Spinal cord (tissue), 9 donors: ENCODE measurements at regions not wholly inside any gene's neighbourhood (a gene's known extent, or its start where the extent isn't known, plus 50 kb on each side); places are given as distances from the start of the nearest gene placed in this dataset.
"Not testable (repeated sequence)": the region's sequence is repeated elsewhere in the genome, so short reads cannot be mapped to it uniquely, and the experiment has no call there.

Experiments
- DNase-seq, 6 donors: peaks; one replicate each; pipeline versions ENCODE4 v3.0.0 to v3.0.0-alpha.2; 2013 to 2015; ENCODE audit warnings: low spot score in 6 of 6, low read depth in 4 of 6
- H3K27ac ChIP-seq: one replicate; pipeline ENCODE4 v1.5.1; 2013; ENCODE audit warnings: low read depth, low read length, control low read depth
- H3K27me3 ChIP-seq: one replicate; pipeline ENCODE4 v1.6.1; 2013; ENCODE audit warnings: low read length; ENCODE audit not compliant: control insufficient read depth, insufficient read depth
- H3K36me3 ChIP-seq: one replicate; pipeline ENCODE4 v1.6.1; 2013; ENCODE audit warnings: low read length; ENCODE audit not compliant: control insufficient read depth, insufficient read depth
- H3K4me1 ChIP-seq: one replicate; pipeline ENCODE4 v1.6.1; 2013; ENCODE audit warnings: low read length; ENCODE audit not compliant: control insufficient read depth, insufficient read depth
- H3K4me3 ChIP-seq: one replicate; pipeline ENCODE4 v1.5.1; 2013; ENCODE audit warnings: low read depth, low read length, control low read depth
- H3K9me3 ChIP-seq: one replicate; pipeline ENCODE4 v1.6.1; 2013; ENCODE audit warnings: low read length; ENCODE audit not compliant: control insufficient read depth, insufficient read depth
- WGBS: methylation state at CpG from one replicate; pipeline ENCODE4 v1.1.5; 2013; ENCODE audit warnings: missing lambda C conversion rate; ENCODE audit not compliant: insufficient coverage; 5-methylcytosine and 5-hydroxymethylcytosine counted together
- donor health status: healthy.

- WGBS = 94% methylated on average over 2 of the region's 4 CpGs
- Histone ChIP-seq H3K4me1 (no peaks in the 10 kb centered on the region), H3K27ac (no peak overlapping the region), H3K9me3 (no peaks in the 10 kb centered on the region), H3K4me3 (no peak overlapping the region), H3K36me3 (no peaks in the 10 kb centered on the region), H3K27me3 (no peaks in the 10 kb centered on the region)
- DNase-seq = no peak
Measured at GRCh38 chr12:7591531-7591930, 74.2 kb downstream of the APOBEC1 start.

DNA sequence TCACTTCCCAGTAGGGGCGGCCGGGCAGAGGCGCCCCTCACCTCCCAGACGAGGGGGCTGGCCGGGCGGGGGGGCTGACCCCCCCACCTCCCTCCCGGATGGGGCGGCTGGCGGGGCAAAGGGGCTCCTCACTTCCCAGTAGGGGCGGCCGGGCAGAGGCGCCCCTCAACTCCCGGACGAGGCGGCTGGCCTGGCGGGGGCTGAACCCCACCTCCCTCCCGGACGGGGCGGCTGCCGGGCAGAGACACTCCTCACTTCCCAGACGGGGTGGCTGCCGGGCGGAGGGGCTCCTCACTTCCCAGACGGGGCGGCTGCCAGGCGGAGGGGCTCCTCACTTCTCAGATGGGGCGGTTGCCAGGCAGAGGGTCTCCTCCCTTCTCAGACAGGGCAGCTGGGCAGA is 75.6 kb downstream of the APOBEC1 start:
- H3K4me3 ChIP-seq, DNase-seq, H3K4me1 ChIP-seq, H3K9me3 ChIP-seq, H3K27me3 ChIP-seq, H3K36me3 ChIP-seq, H3K27ac ChIP-seq: not testable (repeated sequence)
- WGBS = 100% methylated on average over 1 of the region's 27 CpGs

- not testable (repeated sequence) for H3K27me3 ChIP-seq, H3K4me3 ChIP-seq, H3K27ac ChIP-seq, H3K9me3 ChIP-seq, H3K4me1 ChIP-seq, H3K36me3 ChIP-seq
- peak in 1 of 6 donors; percentile 34 for DNase-seq
- WGBS = no CpG with 5 or more reads among the region's 4 CpGs
Measured at GRCh38 chr12:7588742-7589329, 76.9 kb downstream of the APOBEC1 start.

DNA sequence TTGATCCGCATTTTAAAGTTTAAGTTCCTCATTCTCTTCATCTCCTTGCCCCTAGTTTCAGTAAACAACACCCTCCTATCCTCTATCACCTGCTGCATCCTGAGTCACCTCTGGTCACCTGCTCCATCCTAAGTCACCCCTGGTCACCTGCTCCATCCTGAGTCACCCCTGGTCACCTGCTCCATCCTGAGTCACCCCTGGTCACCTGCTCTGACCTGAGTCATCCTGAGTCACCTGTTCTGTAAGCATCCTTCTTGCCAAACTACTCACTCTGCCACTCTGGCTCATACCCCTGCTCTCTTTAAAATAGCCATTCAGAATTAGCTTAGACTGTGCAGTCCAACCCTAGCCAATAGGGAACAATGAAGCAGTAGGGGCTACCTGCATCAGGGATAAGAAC is 80.6 kb upstream of the CD163 start:
- not testable (repeated sequence) for H3K36me3 ChIP-seq, H3K27me3 ChIP-seq, H3K4me3 ChIP-seq, DNase-seq, H3K27ac ChIP-seq, H3K9me3 ChIP-seq, H3K4me1 ChIP-seq
- 100% methylated on average over 1 of the region's 1 CpG for whole genome bisulfite sequencing

GRCh38 chr12:7583471-7583870 is 79.9 kb upstream of the CD163 start:
- no peak for DNase-seq
- no peaks in the 10 kb centered on the region for H3K4me1 ChIP-seq
- H3K4me3 ChIP-seq = no peak overlapping the region
- H3K27ac ChIP-seq = no peak overlapping the region
- no peaks in the 10 kb centered on the region for H3K36me3 ChIP-seq
- H3K27me3 ChIP-seq = no peaks in the 10 kb centered on the region
- WGBS = 85% methylated on average over 6 of the region's 6 CpGs
- no peaks in the 10 kb centered on the region for H3K9me3 ChIP-seq

GRCh38 chr12:7582796-7583195 is 79.2 kb upstream of the CD163 start:
- Histone ChIP-seq H3K4me1 (no peaks in the 10 kb centered on the region), H3K27me3 (no peaks in the 10 kb centered on the region), H3K36me3 (no peaks in the 10 kb centered on the region), H3K27ac (no peak overlapping the region), H3K9me3 (no peaks in the 10 kb centered on the region), H3K4me3 (no peak overlapping the region)
- 86% methylated on average over 1 of the region's 2 CpGs for WGBS
- no peak for DNase-seq

GRCh38 chr12:7581625-7582024 is 78.0 kb upstream of the CD163 start:
- no peak for DNase-seq
- Histone ChIP-seq H3K9me3 (no peaks in the 10 kb centered on the region), H3K27me3 (no peaks in the 10 kb centered on the region), H3K4me1 (no peaks in the 10 kb centered on the region), H3K4me3 (no peak overlapping the region), H3K36me3 (no peaks in the 10 kb centered on the region), H3K27ac (no peak overlapping the region)

GRCh38 chr12:7581046-7581445 is 77.5 kb upstream of the CD163 start:
- Histone ChIP-seq H3K27ac (no peak overlapping the region), H3K36me3 (no peaks in the 10 kb centered on the region), H3K4me1 (no peaks in the 10 kb centered on the region), H3K27me3 (no peaks in the 10 kb centered on the region), H3K4me3 (no peak overlapping the region), H3K9me3 (no peaks in the 10 kb centered on the region)
- WGBS = no CpG with 5 or more reads among the region's 2 CpGs
- no peak for DNase-seq

GRCh38 chr12:7571257-7571656 is 67.7 kb upstream of the CD163 start:
- Histone ChIP-seq H3K36me3 (no peaks in the 10 kb centered on the region), H3K9me3 (no peaks in the 10 kb centered on the region), H3K4me3 (no peak overlapping the region), H3K27me3 (no peaks in the 10 kb centered on the region), H3K4me1 (no peaks in the 10 kb centered on the region), H3K27ac (no peak overlapping the region)
- DNase-seq = peak in 1 of 6 donors; percentile 1
- 60% methylated on average over 1 of the region's 1 CpG for WGBS

- Histone ChIP-seq H3K4me3 (no peak overlapping the region), H3K4me1 (no peaks in the 10 kb centered on the region), H3K9me3 (no peaks in the 10 kb centered on the region), H3K27me3 (no peaks in the 10 kb centered on the region), H3K27ac (no peak overlapping the region), H3K36me3 (no peaks in the 10 kb centered on the region)
- WGBS = 60% methylated on average over 2 of the region's 3 CpGs
- DNase-seq = no peak
Measured at GRCh38 chr12:7557227-7557626, 53.6 kb upstream of the CD163 start.
